ENCODE measurements at regions not wholly inside any gene's neighbourhood (a gene's known extent, or its start where the extent isn't known, plus 50 kb on each side); places are given as distances from the start of the nearest gene placed in this dataset.

DNA sequence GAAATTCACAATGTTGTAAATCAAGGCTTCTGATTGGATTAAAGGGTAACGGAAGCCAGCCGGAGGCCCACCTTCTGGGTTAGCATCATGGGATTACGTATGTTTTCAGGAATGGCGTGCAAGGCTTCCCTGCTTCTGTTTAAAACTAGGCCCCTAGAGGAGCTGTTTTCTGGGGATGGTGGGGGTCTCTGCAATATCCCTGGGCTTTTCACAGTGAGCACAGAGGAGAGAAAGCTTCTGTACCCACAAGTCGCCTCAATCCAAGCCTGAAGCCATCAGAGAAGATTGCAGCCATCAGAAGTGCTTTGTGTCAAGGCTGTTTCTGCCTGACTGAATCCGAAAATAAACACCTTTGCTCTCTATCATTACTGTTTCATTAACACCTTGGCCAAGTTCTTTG lies 226.9 kb upstream of the SMIM21 start:
- peaks cover 5% of the 10 kb centered on the region for H3K4me1 Mint-ChIP-seq
- no peak overlapping the region for H2AFZ ChIP-seq (ENCODE audit: insufficient read depth, low read depth, low read length, poor library complexity, severe bottlenecking)
- no peaks in the 10 kb centered on the region for H4K20me1 ChIP-seq (ENCODE audit: insufficient read depth, low read length)
- H3K79me2 ChIP-seq (ENCODE audit: insufficient read depth, low read length), result no peaks in the 10 kb centered on the region
- no peak overlapping the region for H3K4me3 Mint-ChIP-seq
- no peak overlapping the region for H3K4me2 ChIP-seq (replicated peaks; ENCODE audit: extremely low read depth, low read length, poor library complexity, severe bottlenecking)
- DNase-seq, result no peak
- no peak overlapping the region for H3K27ac ChIP-seq (ENCODE audit: low read depth in 1 of 2, low read length in 2 of 2)
- WGBS (ENCODE audit: insufficient coverage), result 85% methylated on average over 5 of the region's 6 CpGs
- TF ChIP-seq, protein P1, sequence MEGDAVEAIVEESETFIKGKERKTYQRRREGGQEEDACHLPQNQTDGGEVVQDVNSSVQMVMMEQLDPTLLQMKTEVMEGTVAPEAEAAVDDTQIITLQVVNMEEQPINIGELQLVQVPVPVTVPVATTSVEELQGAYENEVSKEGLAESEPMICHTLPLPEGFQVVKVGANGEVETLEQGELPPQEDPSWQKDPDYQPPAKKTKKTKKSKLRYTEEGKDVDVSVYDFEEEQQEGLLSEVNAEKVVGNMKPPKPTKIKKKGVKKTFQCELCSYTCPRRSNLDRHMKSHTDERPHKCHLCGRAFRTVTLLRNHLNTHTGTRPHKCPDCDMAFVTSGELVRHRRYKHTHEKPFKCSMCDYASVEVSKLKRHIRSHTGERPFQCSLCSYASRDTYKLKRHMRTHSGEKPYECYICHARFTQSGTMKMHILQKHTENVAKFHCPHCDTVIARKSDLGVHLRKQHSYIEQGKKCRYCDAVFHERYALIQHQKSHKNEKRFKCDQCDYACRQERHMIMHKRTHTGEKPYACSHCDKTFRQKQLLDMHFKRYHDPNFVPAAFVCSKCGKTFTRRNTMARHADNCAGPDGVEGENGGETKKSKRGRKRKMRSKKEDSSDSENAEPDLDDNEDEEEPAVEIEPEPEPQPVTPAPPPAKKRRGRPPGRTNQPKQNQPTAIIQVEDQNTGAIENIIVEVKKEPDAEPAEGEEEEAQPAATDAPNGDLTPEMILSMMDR (IDR thresholded peaks at IDR 0.05), result no peak
- H3K4me1 ChIP-seq (ENCODE audit: control insufficient read depth in 1 of 2, insufficient read depth in 2 of 2, low read length in 2 of 2), result no peaks in the 10 kb centered on the region
- H3K4me3 ChIP-seq (replicated peaks in 1 of 3; ENCODE audit: low read depth in 2 of 3, low read length in 3 of 3), result no peak overlapping the region
- no peak overlapping the region for H3K27ac Mint-ChIP-seq
- H3K9me3 ChIP-seq (replicated peaks in 1 of 2; ENCODE audit: control insufficient read depth in 1 of 2, insufficient read depth in 1 of 2, low read length in 2 of 2), result no peaks in the 10 kb centered on the region
- intact Hi-C loops (cut with micrococcal nuclease), result no loop called here
- H3K27me3 ChIP-seq (ENCODE audit: control insufficient read depth in 2 of 2, insufficient read depth in 2 of 2, low read length in 2 of 2), result no peaks in the 10 kb centered on the region
- H3K27me3 Mint-ChIP-seq (ENCODE audit: low read depth in 3 of 3), result peaks cover 0 to 1% (median 0%) of the 10 kb centered on the region in 3 donors
- no peaks in the 10 kb centered on the region for H3K36me3 Mint-ChIP-seq
- peaks cover 0 to 9% (median 0%) of the 10 kb centered on the region in 7 donors for H3K9me3 Mint-ChIP-seq
- no peak overlapping the region for H3K9ac ChIP-seq (ENCODE audit: insufficient read depth, low read length, poor library complexity, severe bottlenecking)
- H3K36me3 ChIP-seq (replicated peaks in 1 of 2; ENCODE audit: control insufficient read depth in 1 of 2, insufficient read depth in 2 of 2, low read length in 2 of 2), result no peaks in the 10 kb centered on the region

DNA sequence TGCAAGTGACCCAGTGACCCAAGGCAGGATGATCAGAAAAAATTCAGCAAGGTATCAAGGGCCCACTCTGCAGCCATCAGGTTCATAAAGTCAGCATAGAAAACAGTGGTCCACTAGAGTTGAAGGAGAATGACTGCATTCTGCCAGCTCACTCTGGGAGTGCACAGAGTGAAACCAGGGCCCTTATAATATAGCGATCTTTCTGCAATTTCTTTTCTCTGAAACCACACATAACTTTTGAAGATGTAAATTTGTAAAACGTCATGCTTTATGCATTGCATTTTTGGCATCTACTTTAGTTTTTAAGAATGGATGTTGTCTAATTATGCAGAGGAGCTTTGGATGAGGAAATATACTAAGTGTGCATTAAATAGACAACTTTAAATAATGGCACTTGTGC lies 225.0 kb upstream of the SMIM21 start:
- TF ChIP-seq, protein P1 (IDR thresholded peaks at IDR 0.05), result no peak
- intact Hi-C loops (cut with micrococcal nuclease), result no loop called here
- Histone ChIP-seq H4K20me1 (ENCODE audit: insufficient read depth, low read length) (no peaks in the 10 kb centered on the region), H3K4me1 (ENCODE audit: control insufficient read depth in 1 of 2, insufficient read depth in 2 of 2, low read length in 2 of 2) (no peaks in the 10 kb centered on the region), H3K36me3 (replicated peaks in 1 of 2; ENCODE audit: control insufficient read depth in 1 of 2, insufficient read depth in 2 of 2, low read length in 2 of 2) (no peaks in the 10 kb centered on the region), H3K27me3 (ENCODE audit: control insufficient read depth in 2 of 2, insufficient read depth in 2 of 2, low read length in 2 of 2) (no peaks in the 10 kb centered on the region), H3K4me3 (replicated peaks in 1 of 3; ENCODE audit: low read depth in 2 of 3, low read length in 3 of 3) (no peak overlapping the region), H2AFZ (ENCODE audit: insufficient read depth, low read depth, low read length, poor library complexity, severe bottlenecking) (no peak overlapping the region), H3K9ac (ENCODE audit: insufficient read depth, low read length, poor library complexity, severe bottlenecking) (no peak overlapping the region), H3K9me3 (replicated peaks in 1 of 2; ENCODE audit: control insufficient read depth in 1 of 2, insufficient read depth in 1 of 2, low read length in 2 of 2) (no peaks in the 10 kb centered on the region), H3K27ac (ENCODE audit: low read depth in 1 of 2, low read length in 2 of 2) (no peak overlapping the region), H3K79me2 (ENCODE audit: insufficient read depth, low read length) (no peaks in the 10 kb centered on the region), H3K4me2 (replicated peaks; ENCODE audit: extremely low read depth, low read length, poor library complexity, severe bottlenecking) (no peak overlapping the region)
- H3K36me3 Mint-ChIP-seq, result no peaks in the 10 kb centered on the region
- no peak overlapping the region for H3K4me3 Mint-ChIP-seq
- peaks cover 0 to 9% (median 3%) of the 10 kb centered on the region in 7 donors for H3K9me3 Mint-ChIP-seq
- H3K27me3 Mint-ChIP-seq (ENCODE audit: low read depth in 3 of 3), result peaks cover 0 to 2% (median 1%) of the 10 kb centered on the region in 3 donors
- DNase-seq, result no peak
- WGBS (ENCODE audit: insufficient coverage), result no CpG with 5 or more reads among the region's 2 CpGs
- H3K4me1 Mint-ChIP-seq, result peaks cover 3% of the 10 kb centered on the region
- H3K27ac Mint-ChIP-seq, result no peak overlapping the region
